Type B pancreatic cell (in vitro differentiated cells): ENCODE measurements at regions not wholly inside any gene's neighbourhood (a gene's known extent, or its start where the extent isn't known, plus 50 kb on each side); places are given as distances from the start of the nearest gene placed in this dataset.

Experiments
- DNase-seq: peaks from one replicate; pipeline ENCODE4 v3.0.0; 2021; ENCODE audit warnings: mixed read lengths; ENCODE audit not compliant: unreplicated experiment; ENCODE audit errors: extremely low spot score
- H3K27ac Mint-ChIP-seq: 2 replicates; pipeline ENCODE4 v1.8.0; 2021; ENCODE audit warnings: mild to moderate bottlenecking, mixed read lengths
- H3K27me3 Mint-ChIP-seq: 2 replicates; pipeline ENCODE4 v1.8.0; 2021; ENCODE audit warnings: mixed read lengths
- H3K36me3 Mint-ChIP-seq: 2 replicates; pipeline ENCODE4 v1.8.0; 2021; ENCODE audit warnings: mixed read lengths
- H3K4me1 Mint-ChIP-seq: one replicate; pipeline ENCODE4 v1.8.0; 2021; ENCODE audit warnings: mixed read lengths; ENCODE audit not compliant: unreplicated experiment
- H3K4me3 Mint-ChIP-seq: 2 replicates; pipeline ENCODE4 v1.8.0; 2021; ENCODE audit warnings: mild to moderate bottlenecking, mixed read lengths
- H3K9me3 Mint-ChIP-seq: 2 replicates; pipeline ENCODE4 v1.8.0; 2021; ENCODE audit warnings: mixed read lengths
- CTCF ChIP-seq: fragments of 200-600 bp; sonication (generic); conservative IDR thresholded peaks from 2 replicates; pipeline ENCODE4 v1.5.0; 2021; ENCODE audit warnings: antibody characterized with exemption, mild to moderate bottlenecking

GRCh38 chr2:70036290-70036689 lies 51.0 kb upstream of the PCBP1 start:
- peaks cover 11% of the 10 kb centered on the region for H3K36me3 Mint-ChIP-seq
- H3K27ac Mint-ChIP-seq, result no peak overlapping the region
- H3K4me3 Mint-ChIP-seq, result no peak overlapping the region
- TF ChIP-seq CTCF, result no peak
- no peaks in the 10 kb centered on the region for H3K9me3 Mint-ChIP-seq
- DNase-seq, result no peak
- no peaks in the 10 kb centered on the region for H3K27me3 Mint-ChIP-seq
- peaks cover 5% of the 10 kb centered on the region for H3K4me1 Mint-ChIP-seq

- no peak overlapping the region for H3K27ac Mint-ChIP-seq
These were observed 51.9 kb upstream of the PCBP1 start for GRCh38 chr2:70035344-70035844.

GRCh38 chr2:70030724-70031420 lies 56.4 kb upstream of the PCBP1 start:
- no peak for TF ChIP-seq CTCF
- H3K27me3 Mint-ChIP-seq, result no peaks in the 10 kb centered on the region
- no peak for DNase-seq
- H3K4me1 Mint-ChIP-seq, result peaks cover 14% of the 10 kb centered on the region
- H3K9me3 Mint-ChIP-seq, result no peaks in the 10 kb centered on the region
- H3K36me3 Mint-ChIP-seq, result peaks cover 15% of the 10 kb centered on the region
- H3K4me3 Mint-ChIP-seq, result no peak overlapping the region
- peak overlapping the region; percentile 41 for H3K27ac Mint-ChIP-seq

More at GRCh38 chr2:70035344-70035844, 51.9 kb upstream of the PCBP1 start:
- TF ChIP-seq CTCF, result no peak
- Mint-ChIP-seq H3K27me3 (no peaks in the 10 kb centered on the region), H3K9me3 (no peaks in the 10 kb centered on the region), H3K4me3 (no peak overlapping the region), H3K4me1 (peaks cover 13% of the 10 kb centered on the region), H3K36me3 (peaks cover 15% of the 10 kb centered on the region)
- DNase-seq, result no peak

GRCh38 chr2:70029814-70030409 lies 57.4 kb upstream of the PCBP1 start:
- H3K36me3 Mint-ChIP-seq, result peaks cover 15% of the 10 kb centered on the region
- H3K27me3 Mint-ChIP-seq, result no peaks in the 10 kb centered on the region
- DNase-seq, result no peak
- H3K27ac Mint-ChIP-seq, result peak overlapping the region; percentile 41
- no peaks in the 10 kb centered on the region for H3K9me3 Mint-ChIP-seq
- H3K4me3 Mint-ChIP-seq, result no peak overlapping the region
- H3K4me1 Mint-ChIP-seq, result peaks cover 14% of the 10 kb centered on the region
- no peak for TF ChIP-seq CTCF

GRCh38 chr2:70024284-70024683 lies 62.9 kb upstream of the ASPRV1 start:
- no peak for TF ChIP-seq CTCF
- peaks cover 4% of the 10 kb centered on the region for H3K4me1 Mint-ChIP-seq
- H3K27me3 Mint-ChIP-seq, result no peaks in the 10 kb centered on the region
- no peak overlapping the region for H3K27ac Mint-ChIP-seq
- peaks cover 6% of the 10 kb centered on the region for H3K36me3 Mint-ChIP-seq
- no peak overlapping the region for H3K4me3 Mint-ChIP-seq
- DNase-seq, result no peak
- H3K9me3 Mint-ChIP-seq, result no peaks in the 10 kb centered on the region
